H1 (cell line): ENCODE measurements at regions not wholly inside any gene's neighbourhood (a gene's known extent, or its start where the extent isn't known, plus 50 kb on each side); places are given as distances from the start of the nearest gene placed in this dataset.
A peak's percentile ranks its signal among the peaks of the same experiment; 100 is the strongest.

ENCODE experiments used
- ZNF274 ChIP-seq: IDR thresholded peaks from 2 replicates; pipeline ENCODE4 v1.7.0; 2012; ENCODE audit warnings: low read length, borderline replicate concordance; ENCODE audit errors: extremely low read depth
- TF ChIP-seq, protein P1 (sequence below), 3 experiments: IDR thresholded peaks; 1 replicate in 2 of 3; 2 replicates in 1 of 3; pipeline versions ENCODE4 v1.5.1 to v1.6.1; 2011; ENCODE audit warnings: low read length in 3 of 3, mild to moderate bottlenecking in 3 of 3, inconsistent platforms in 2 of 3, low read depth in 1 of 3, moderate library complexity in 1 of 3; ENCODE audit not compliant: insufficient read depth in 1 of 3; ENCODE audit errors: control extremely low read depth in 1 of 3

DNA sequence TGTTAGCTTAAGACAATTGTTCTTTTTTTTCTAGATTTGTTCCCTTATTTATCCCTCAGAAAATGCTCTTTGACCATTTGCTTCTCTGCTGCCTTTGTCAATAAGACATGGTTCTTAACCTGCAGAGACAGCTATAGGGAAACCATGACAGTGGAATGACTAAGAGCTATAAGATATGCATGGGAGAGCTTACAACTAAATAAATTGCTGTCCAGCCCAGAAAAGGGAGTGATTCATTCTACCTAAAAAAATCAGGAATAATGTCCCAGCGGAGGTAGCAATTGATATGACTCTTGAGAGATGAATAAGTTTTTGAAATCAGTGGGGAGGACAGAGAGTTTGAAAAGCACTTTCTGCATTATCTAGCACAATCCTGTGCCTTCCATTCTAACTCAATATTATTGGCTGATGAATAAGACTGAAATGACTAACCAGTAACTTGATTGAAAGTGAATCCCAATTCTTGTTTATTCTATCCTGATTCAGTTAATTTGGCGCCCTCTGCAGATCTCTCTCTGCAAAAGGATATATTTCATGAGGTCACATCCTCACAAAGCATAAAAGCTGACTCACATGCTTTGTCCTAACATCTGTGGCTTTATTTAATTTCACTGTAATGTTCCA, 680.5 kb upstream of the API5 start (continued):
- TF ChIP-seq, protein P1, sequence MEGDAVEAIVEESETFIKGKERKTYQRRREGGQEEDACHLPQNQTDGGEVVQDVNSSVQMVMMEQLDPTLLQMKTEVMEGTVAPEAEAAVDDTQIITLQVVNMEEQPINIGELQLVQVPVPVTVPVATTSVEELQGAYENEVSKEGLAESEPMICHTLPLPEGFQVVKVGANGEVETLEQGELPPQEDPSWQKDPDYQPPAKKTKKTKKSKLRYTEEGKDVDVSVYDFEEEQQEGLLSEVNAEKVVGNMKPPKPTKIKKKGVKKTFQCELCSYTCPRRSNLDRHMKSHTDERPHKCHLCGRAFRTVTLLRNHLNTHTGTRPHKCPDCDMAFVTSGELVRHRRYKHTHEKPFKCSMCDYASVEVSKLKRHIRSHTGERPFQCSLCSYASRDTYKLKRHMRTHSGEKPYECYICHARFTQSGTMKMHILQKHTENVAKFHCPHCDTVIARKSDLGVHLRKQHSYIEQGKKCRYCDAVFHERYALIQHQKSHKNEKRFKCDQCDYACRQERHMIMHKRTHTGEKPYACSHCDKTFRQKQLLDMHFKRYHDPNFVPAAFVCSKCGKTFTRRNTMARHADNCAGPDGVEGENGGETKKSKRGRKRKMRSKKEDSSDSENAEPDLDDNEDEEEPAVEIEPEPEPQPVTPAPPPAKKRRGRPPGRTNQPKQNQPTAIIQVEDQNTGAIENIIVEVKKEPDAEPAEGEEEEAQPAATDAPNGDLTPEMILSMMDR (IDR thresholded peaks at IDR 0.05; ENCODE audit: control extremely low read depth in 1 of 3, insufficient read depth in 1 of 3, low read depth in 1 of 3, low read length in 3 of 3) = peak in 2 of 3 experiments; percentile 24 to 54; a peak in 2 of 4 replicates
- no peak for TF ChIP-seq ZNF274
- TF ChIP-seq, all 59 proteins: peak for 3
